GM12878 (cell line): ENCODE measurements at regions not wholly inside any gene's neighbourhood (a gene's known extent, or its start where the extent isn't known, plus 50 kb on each side); places are given as distances from the start of the nearest gene placed in this dataset.
A peak's percentile ranks its signal among the peaks of the same experiment; 100 is the strongest.

Experiments
- ATAC-seq: fragments of 200-7000 bp; cut with Tn5 transposase; 3 replicates; pipeline ENCODE4 v1.9.1; 2020; ENCODE audit warnings: mild to moderate bottlenecking, moderate library complexity
- BruUV-seq: library from RNA; stranded (reverse); fragments of 400-500 nt; replicated peaks from 2 replicates; lab custom pipeline; 2021; lab: Mats Ljungman, UMichigan
- CTCF ChIA-PET: fragments of 300-600 bp; sonication (Branson Sonifier 250); formaldehyde crosslinking; extraction: SDS; loops from one replicate; lab custom pipeline; 2021; ENCODE audit warnings: inconsistent platforms; lab: Yijun Ruan, JAX
- POLR2A ChIA-PET: fragments of 350-600 bp; formaldehyde crosslinking; extraction: SDS; loops from one replicate; lab custom pipeline; 2021; ENCODE audit warnings: inconsistent platforms; lab: Charles Lee
- RAD21 ChIA-PET: fragments of 300-600 bp; sonication (Branson Sonifier 250); formaldehyde crosslinking; loops from one replicate; lab custom pipeline; 2023; ENCODE audit warnings: antibody characterized with exemption; ENCODE audit not compliant: unreplicated experiment; lab: Charles Lee
- SMC1A ChIA-PET: fragments of 300-600 bp; sonication (Branson Sonifier 250); formaldehyde crosslinking; loops from one replicate; lab custom pipeline; 2023; ENCODE audit not compliant: unreplicated experiment, uncharacterized antibody; lab: Charles Lee
- DNase-seq: peaks from one replicate; pipeline ENCODE4 v3.0.0-alpha.2; 2011; ENCODE audit warnings: low read depth, low spot score
- FAIRE-seq: peaks from 3 replicates; lab custom pipeline; 2011; peaks lifted over from hg19 to GRCh38; lab: Jason Lieb, UNC
- H2AFZ ChIP-seq: 2 replicates; pipeline ENCODE4 v1.6.0; 2011; ENCODE audit warnings: low read depth, low read length, control low read depth; ENCODE audit not compliant: control insufficient read depth
- H3K27ac ChIP-seq: 2 replicates; pipeline ENCODE4 v1.5.1; 2011; ENCODE audit warnings: control low read depth; ENCODE audit not compliant: control insufficient read depth, insufficient read depth
- H3K27me3 ChIP-seq, 2 experiments: replicated peaks in 1 of 2; 2 replicates each; pipeline versions ENCODE4 v1.6.0 to v1.6.1; 2011; ENCODE audit warnings: low read length in 1 of 2; ENCODE audit not compliant: control insufficient read depth in 2 of 2, insufficient read depth in 2 of 2
- H3K36me3 ChIP-seq, 2 experiments: 2 replicates each; pipeline ENCODE4 v1.5.1; 2011; ENCODE audit warnings: low read length in 1 of 2; ENCODE audit not compliant: control insufficient read depth in 2 of 2, insufficient read depth in 2 of 2
- H3K4me1 ChIP-seq: 2 replicates; pipeline ENCODE4 v1.6.1; 2011; ENCODE audit warnings: mild to moderate bottlenecking, low read length, moderate library complexity, mixed read lengths; ENCODE audit not compliant: control insufficient read depth, insufficient read depth
- H3K4me2 ChIP-seq: 2 replicates; pipeline ENCODE4 v1.6.0; 2011; ENCODE audit warnings: control low read depth; ENCODE audit not compliant: control insufficient read depth, insufficient read depth
- H3K4me3 ChIP-seq: fragments of 200-600 bp; sonication (generic); 2 replicates; pipeline ENCODE4 v1.5.1; 2016
- H3K79me2 ChIP-seq: 2 replicates; pipeline ENCODE4 v1.6.0; 2011; ENCODE audit warnings: low read length; ENCODE audit not compliant: control insufficient read depth, insufficient read depth
- H3K9ac ChIP-seq: 2 replicates; pipeline ENCODE4 v1.8.0; 2011; ENCODE audit warnings: low read length, control low read depth, mixed read lengths; ENCODE audit not compliant: control insufficient read depth, insufficient read depth
- H3K9me3 ChIP-seq: replicated peaks from 3 replicates; pipeline ENCODE4 v1.5.1; 2011; ENCODE audit warnings: mild to moderate bottlenecking, low read length; ENCODE audit not compliant: control insufficient read depth, insufficient read depth
- H4K20me1 ChIP-seq: 2 replicates; pipeline ENCODE4 v1.6.0; 2011; ENCODE audit not compliant: control insufficient read depth, insufficient read depth
- BMI1 ChIP-seq: fragments of 450-650 bp; IDR thresholded peaks from 2 replicates; pipeline ENCODE4 v1.6.1; 2016; ENCODE audit warnings: mild to moderate bottlenecking, moderate library complexity, borderline replicate concordance
- CTCF ChIP-seq, 3 experiments: IDR thresholded peaks in 2 of 3; conservative IDR thresholded peaks in 1 of 3; 2 replicates each; pipeline ENCODE4 v1.5.1; 2011; ENCODE audit warnings: low read depth in 3 of 3, low read length in 3 of 3, mild to moderate bottlenecking in 3 of 3, control low read depth in 2 of 3, moderate library complexity in 2 of 3, inconsistent platforms in 1 of 3, mixed read lengths in 1 of 3; ENCODE audit not compliant: control insufficient read depth in 2 of 3, insufficient read depth in 1 of 3; ENCODE audit errors: extremely low read depth in 1 of 3
- HDGF ChIP-seq: fragments of 450-650 bp; IDR thresholded peaks from 2 replicates; pipeline ENCODE4 v1.6.1; 2016; ENCODE audit warnings: antibody characterized with exemption
- NFXL1 ChIP-seq: fragments of 450-650 bp; IDR thresholded peaks from 2 replicates; pipeline ENCODE4 v1.6.1; 2017; ENCODE audit warnings: antibody characterized with exemption, mild to moderate bottlenecking, borderline replicate concordance
- NFYA ChIP-seq: IDR thresholded peaks from 2 replicates; pipeline ENCODE4 v1.6.1; 2011; ENCODE audit warnings: low read depth, mild to moderate bottlenecking, low read length, improper control_type of control experiment, borderline replicate concordance
- POLR2A ChIP-seq: IDR thresholded peaks from 2 replicates; pipeline ENCODE4 v1.6.1; 2011; ENCODE audit warnings: low read depth, mild to moderate bottlenecking, low read length
- SMARCA5 ChIP-seq: fragments of 450-650 bp; IDR thresholded peaks from 2 replicates; pipeline ENCODE4 v1.6.1; 2017; ENCODE audit warnings: mild to moderate bottlenecking
- SRF ChIP-seq, 2 experiments: IDR thresholded peaks; 2 replicates each; pipeline ENCODE4 v1.6.1; 2011; ENCODE audit warnings: low read depth in 2 of 2, low read length in 2 of 2, mild to moderate bottlenecking in 1 of 2, moderate library complexity in 1 of 2
- SUPT20H ChIP-seq: IDR thresholded peaks from 2 replicates; pipeline ENCODE4 v1.6.1; 2011; ENCODE audit warnings: low read depth, mild to moderate bottlenecking, low read length, moderate library complexity, borderline replicate concordance; ENCODE audit not compliant: control insufficient read depth
- TBL1XR1 ChIP-seq: IDR thresholded peaks from 2 replicates; pipeline ENCODE4 v1.6.1; 2012; ENCODE audit warnings: low read depth, low read length, improper control_type of control experiment
- ZNF274 ChIP-seq: IDR thresholded peaks from one replicate; pipeline ENCODE4 v1.8.0; 2011; ENCODE audit not compliant: insufficient read length, insufficient read depth
- WGBS: methylation state at CpG from one replicate; pipeline ENCODE4 v1.1.6; 2016; ENCODE audit warnings: low lambda C conversion rate; ENCODE audit not compliant: insufficient replicate concordance, insufficient coverage; ENCODE audit errors: missing lambda C conversion rate; 5-methylcytosine and 5-hydroxymethylcytosine counted together
- in situ Hi-C: fragments of 300-500 bp; cut with MboI; formaldehyde crosslinking; loops from 9 replicates; pipeline ENCODE4 v1.14.3; 2018; ENCODE audit warnings: mixed read lengths
- intact Hi-C: fragments of 100-400 bp; cut with micrococcal nuclease; formaldehyde crosslinking; loops from one replicate; pipeline ENCODE4 v1.14.2; 2022; ENCODE audit not compliant: unreplicated experiment
- TF ChIP-seq, protein P1 (sequence below): fragments of 450-650 bp; IDR thresholded peaks from 2 replicates; pipeline ENCODE4 v1.6.1; 2016; ENCODE audit warnings: mild to moderate bottlenecking

- TF ChIP-seq SUPT20H (no peak), NFYA (no peak), POLR2A (no peak), NFXL1 (no peak), SMARCA5 (no peak), TBL1XR1 (no peak), ZNF274 (no peak)
- TF ChIP-seq, protein P1, sequence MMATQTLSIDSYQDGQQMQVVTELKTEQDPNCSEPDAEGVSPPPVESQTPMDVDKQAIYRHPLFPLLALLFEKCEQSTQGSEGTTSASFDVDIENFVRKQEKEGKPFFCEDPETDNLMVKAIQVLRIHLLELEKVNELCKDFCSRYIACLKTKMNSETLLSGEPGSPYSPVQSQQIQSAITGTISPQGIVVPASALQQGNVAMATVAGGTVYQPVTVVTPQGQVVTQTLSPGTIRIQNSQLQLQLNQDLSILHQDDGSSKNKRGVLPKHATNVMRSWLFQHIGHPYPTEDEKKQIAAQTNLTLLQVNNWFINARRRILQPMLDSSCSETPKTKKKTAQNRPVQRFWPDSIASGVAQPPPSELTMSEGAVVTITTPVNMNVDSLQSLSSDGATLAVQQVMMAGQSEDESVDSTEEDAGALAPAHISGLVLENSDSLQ = no peak
These were observed 84.9 kb downstream of the ICOS start (continued) for GRCh38 chr2:204021290-204022081.

DNA sequence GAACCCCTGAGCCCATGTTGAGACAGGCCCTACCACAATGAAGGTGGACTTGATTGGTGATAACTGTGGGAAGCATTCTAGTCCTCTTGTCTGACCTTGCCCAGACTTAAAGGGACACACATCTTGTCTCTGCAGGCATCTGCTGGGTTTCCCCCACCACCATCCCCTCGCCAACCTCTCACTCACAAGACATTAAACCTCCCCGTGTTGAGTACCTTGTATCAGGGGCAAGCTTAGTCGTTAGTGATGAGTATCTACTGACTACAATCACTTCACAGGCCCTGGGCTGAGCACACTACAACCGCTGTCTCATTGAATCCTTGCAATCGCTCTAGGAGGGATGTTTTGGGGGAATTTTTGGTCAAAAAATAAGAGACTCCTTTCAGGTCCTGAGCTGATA, 86.0 kb downstream of the ICOS start:
- whole genome bisulfite sequencing = 16% methylated on average over 5 of the region's 5 CpGs
- ATAC-seq (peak; percentile 19; the same call in 2 of the 3 replicates), FAIRE-seq (no peak), DNase-seq (no peak)
- ChIA-PET POLR2A (no interaction called here), CTCF (interaction anchor here (1.3 kb wide), 1 partner anchor 118 kb away, joined by 3 read pairs; no protein-coding TSS in a partner anchor), SMC1A (interaction anchor here (0.9 kb wide), 1 partner anchor 949 kb away, joined by 3 read pairs; no protein-coding TSS in a partner anchor), RAD21 (no interaction called here)
- H3K9me3 ChIP-seq = no peaks in the 10 kb centered on the region; the same call in 2 of the 3 replicates
- H3K4me3 ChIP-seq = no peak overlapping the region
- H3K27me3 ChIP-seq = no peaks in the 10 kb centered on the region
- no peak overlapping the region for H3K27ac ChIP-seq
- no peaks in the 10 kb centered on the region for H3K4me1 ChIP-seq
- BruUV-seq = no TSS peak
- H3K79me2 ChIP-seq = no peaks in the 10 kb centered on the region
- TF ChIP-seq BMI1 (no peak), SRF (IDR thresholded peaks at IDR 0.05; ENCODE audit: low read depth in 2 of 2, low read length in 2 of 2) (no peak), CTCF (IDR thresholded peaks at IDR 0.05 in 2 of 3, conservative IDR thresholded peaks at IDR 0.05 in 1 of 3; ENCODE audit: control insufficient read depth in 2 of 3, extremely low read depth in 1 of 3, insufficient read depth in 1 of 3, low read depth in 3 of 3, low read length in 3 of 3) (no peak), HDGF (no peak)
- intact Hi-C loops (no loop called here), in situ Hi-C loops (no loop called here)
- no peak overlapping the region for H3K4me2 ChIP-seq
- H2AFZ ChIP-seq = no peak overlapping the region
- H4K20me1 ChIP-seq = no peaks in the 10 kb centered on the region
- H3K9ac ChIP-seq = no peak overlapping the region
- no peaks in the 10 kb centered on the region for H3K36me3 ChIP-seq
